Raji (cell line): ENCODE measurements at regions not wholly inside any gene's neighbourhood (a gene's known extent, or its start where the extent isn't known, plus 50 kb on each side); places are given as distances from the start of the nearest gene placed in this dataset.
A peak's percentile ranks its signal among the peaks of the same experiment; 100 is the strongest.

ENCODE experiments used
- POLR2A ChIP-seq: IDR thresholded peaks from 2 replicates; pipeline ENCODE4 v1.6.1; 2011; ENCODE audit warnings: low read depth, low read length, control low read depth; ENCODE audit not compliant: insufficient read depth

GRCh38 chr12:92516277-92516600 lies 186.6 kb upstream of the PLEKHG7 start:
- no peak for TF ChIP-seq POLR2A

DNA sequence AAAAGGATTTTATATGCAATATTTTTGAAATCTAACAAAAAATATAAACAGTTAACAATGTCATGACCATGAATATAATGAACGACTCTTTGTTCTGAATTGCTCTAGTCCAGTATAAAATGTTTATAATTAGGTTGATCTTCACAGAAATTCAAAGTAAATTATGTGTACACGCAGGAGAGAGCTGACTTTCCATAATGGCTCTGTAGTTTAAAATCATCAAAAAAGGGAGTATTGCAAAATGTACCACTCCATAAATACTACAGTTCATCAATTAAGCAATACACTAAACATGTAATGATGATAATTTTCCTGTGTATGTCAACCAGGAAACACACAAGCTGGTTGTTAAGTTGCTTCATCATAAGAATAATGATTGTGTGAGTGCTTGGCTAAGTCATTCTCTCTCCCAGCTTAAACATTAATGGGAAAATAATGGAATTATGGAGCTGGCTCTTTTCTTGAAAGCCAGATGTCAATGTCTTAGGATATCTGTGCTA lies 189.5 kb upstream of the PLEKHG7 start:
- TF ChIP-seq POLR2A: no peak

DNA sequence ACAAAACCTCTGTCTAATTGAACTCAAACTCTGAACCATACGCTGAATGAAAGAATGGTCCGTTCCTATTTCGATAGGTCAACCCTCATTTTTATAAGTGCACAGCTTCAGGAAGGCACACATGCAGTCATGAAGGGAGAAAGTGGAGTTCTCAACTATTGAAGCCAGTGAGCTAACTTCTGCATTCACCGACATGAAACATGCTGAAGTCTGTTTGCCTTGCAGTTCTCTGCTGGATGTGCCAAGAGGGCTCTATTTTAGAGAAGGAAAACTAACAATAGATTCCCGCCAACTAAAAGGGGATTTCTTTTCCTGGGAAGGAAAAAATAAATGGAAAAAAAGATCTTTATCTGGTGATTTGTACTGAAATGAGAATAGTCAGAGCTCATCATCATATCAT lies 191.0 kb upstream of the PLEKHG7 start:
- no peak for TF ChIP-seq POLR2A

GRCh38 chr12:92509156-92509738 lies 193.5 kb upstream of the PLEKHG7 start:
- no peak for TF ChIP-seq POLR2A

- no peak for TF ChIP-seq POLR2A
These were observed 195.9 kb upstream of the PLEKHG7 start for GRCh38 chr12:92506891-92507290.

DNA sequence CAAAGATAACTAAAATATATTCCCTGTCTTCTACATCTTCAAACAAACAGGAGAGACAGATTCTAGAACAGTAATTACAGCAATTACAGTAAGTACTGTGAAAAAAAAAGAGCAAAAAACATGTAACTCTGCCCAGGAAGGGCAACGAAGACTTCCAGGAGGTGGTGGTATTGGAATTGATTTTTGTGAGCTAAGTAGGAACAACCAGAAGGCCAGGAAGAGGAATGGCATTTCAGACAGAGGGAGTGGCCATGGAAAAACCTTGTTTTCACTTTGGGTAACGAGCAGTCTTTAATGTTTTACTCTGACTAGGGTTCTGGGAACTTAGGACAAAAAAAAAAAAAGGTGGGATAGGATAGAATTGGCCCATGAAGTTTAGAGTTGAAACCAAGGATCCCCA lies 196.3 kb upstream of the PLEKHG7 start:
- TF ChIP-seq POLR2A: no peak

- TF ChIP-seq POLR2A: 0 out of 2 replicates have a peak, but pooled peaks have one; percentile 24
These were observed 197.2 kb upstream of the PLEKHG7 start for GRCh38 chr12:92505254-92506231.

GRCh38 chr12:92504594-92504981 lies 198.2 kb upstream of the PLEKHG7 start:
- TF ChIP-seq POLR2A: no peak

- TF ChIP-seq POLR2A: no peak
These were observed 198.7 kb upstream of the PLEKHG7 start for GRCh38 chr12:92503971-92504593.

DNA sequence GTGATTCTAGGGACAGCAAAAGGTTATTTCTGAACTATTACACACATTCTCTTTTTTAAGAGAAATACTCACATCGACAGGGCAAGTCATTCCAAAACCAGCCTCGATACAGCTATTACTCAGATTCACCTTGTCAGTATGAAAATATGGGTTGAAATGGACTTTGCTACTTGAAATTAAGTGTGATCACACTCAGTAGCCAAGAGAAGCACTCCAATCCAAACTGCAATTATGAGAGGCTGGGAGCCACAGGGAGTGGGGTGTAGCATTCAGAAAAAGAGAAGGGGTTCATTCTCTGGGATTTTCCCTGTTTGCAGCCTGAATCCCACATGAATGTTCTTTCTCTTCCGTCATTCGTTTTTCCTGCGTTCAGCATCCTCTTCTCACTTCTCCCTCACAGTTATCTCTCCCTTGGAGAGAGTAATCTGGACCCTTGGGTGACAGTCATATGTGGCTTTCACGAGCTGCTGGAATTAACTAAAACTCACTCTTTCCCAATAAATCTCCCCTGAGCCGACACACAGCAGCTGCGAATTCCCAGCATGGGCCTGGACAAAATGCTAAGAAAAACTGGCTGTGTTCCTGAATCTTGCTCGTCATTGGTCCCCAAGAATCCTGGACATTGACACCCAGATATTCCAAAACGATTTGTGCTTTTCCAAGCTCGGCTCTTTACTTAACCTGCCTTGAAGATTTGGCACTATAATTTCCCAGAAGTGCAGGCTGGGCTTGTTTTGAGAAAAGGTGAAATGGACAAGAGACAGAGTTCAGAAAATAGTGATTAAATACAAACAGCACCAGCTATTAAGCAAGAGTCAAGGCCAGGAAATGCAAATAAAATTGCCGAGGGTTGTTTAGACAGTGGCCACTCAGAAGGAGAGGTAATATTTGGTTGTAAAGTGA lies 199.5 kb upstream of the PLEKHG7 start:
- no peak for TF ChIP-seq POLR2A

GRCh38 chr12:92502417-92503028 lies 200.3 kb upstream of the PLEKHG7 start:
- no peak for TF ChIP-seq POLR2A

- TF ChIP-seq POLR2A: no peak
These were observed 206.0 kb upstream of the PLEKHG7 start for GRCh38 chr12:92496790-92497189.

GRCh38 chr12:92495108-92495507 lies 207.7 kb upstream of the PLEKHG7 start:
- no peak for TF ChIP-seq POLR2A

DNA sequence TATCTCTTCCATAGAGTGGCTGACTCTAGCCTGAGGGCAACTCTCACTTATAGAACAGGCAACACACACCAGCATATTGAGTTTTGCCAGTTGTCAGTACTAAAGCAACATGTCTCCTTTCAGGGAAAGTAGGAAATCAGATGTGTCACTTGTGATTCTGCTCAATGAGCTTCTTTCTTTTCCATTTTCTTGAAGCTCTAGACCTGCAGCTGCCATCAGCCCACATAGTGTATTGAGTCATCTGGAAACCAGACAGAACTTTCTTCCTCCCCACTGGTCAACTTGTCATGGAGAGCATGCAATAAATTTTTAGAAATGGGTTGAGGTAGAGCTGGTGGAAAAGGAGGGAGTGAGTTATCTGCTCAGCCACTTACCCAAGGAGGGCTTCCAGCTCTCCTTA lies 209.0 kb upstream of the PLEKHG7 start:
- no peak for TF ChIP-seq POLR2A
